Type B pancreatic cell (in vitro differentiated cells): ENCODE measurements at regions not wholly inside any gene's neighbourhood (a gene's known extent, or its start where the extent isn't known, plus 50 kb on each side); places are given as distances from the start of the nearest gene placed in this dataset.
A peak's percentile ranks its signal among the peaks of the same experiment; 100 is the strongest.

Experiments
- DNase-seq: peaks from one replicate; pipeline ENCODE4 v3.0.0; 2021; ENCODE audit warnings: mixed read lengths; ENCODE audit not compliant: unreplicated experiment; ENCODE audit errors: extremely low spot score
- H3K27ac Mint-ChIP-seq: 2 replicates; pipeline ENCODE4 v1.8.0; 2021; ENCODE audit warnings: mild to moderate bottlenecking, mixed read lengths
- H3K27me3 Mint-ChIP-seq: 2 replicates; pipeline ENCODE4 v1.8.0; 2021; ENCODE audit warnings: mixed read lengths
- H3K36me3 Mint-ChIP-seq: 2 replicates; pipeline ENCODE4 v1.8.0; 2021; ENCODE audit warnings: mixed read lengths
- H3K4me1 Mint-ChIP-seq: one replicate; pipeline ENCODE4 v1.8.0; 2021; ENCODE audit warnings: mixed read lengths; ENCODE audit not compliant: unreplicated experiment
- H3K4me3 Mint-ChIP-seq: 2 replicates; pipeline ENCODE4 v1.8.0; 2021; ENCODE audit warnings: mild to moderate bottlenecking, mixed read lengths
- H3K9me3 Mint-ChIP-seq: 2 replicates; pipeline ENCODE4 v1.8.0; 2021; ENCODE audit warnings: mixed read lengths
- TF ChIP-seq, protein P1 (sequence below): fragments of 200-600 bp; sonication (generic); conservative IDR thresholded peaks from 2 replicates; pipeline ENCODE4 v1.5.0; 2021; ENCODE audit warnings: antibody characterized with exemption, mild to moderate bottlenecking

DNA sequence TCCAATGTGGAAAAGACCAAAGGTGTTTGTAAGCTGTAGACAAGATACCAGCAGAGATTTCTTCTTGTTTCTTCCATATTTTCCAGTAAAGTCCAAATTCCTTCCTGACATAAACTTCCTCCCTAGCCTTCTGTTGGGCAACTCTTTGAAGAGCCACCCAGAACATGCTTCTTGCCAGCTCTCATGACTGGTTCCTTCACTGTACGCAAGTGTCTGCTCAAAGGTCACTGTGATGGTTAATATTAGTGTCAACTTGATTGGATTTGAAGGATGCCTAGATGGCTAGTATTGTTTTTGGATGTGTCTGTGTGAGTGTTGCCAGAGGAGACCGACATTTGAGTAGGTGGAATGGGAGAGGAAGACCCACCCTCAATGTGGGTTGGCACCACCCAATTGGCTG is 416.6 kb upstream of the RUNX1 start:
- H3K27ac Mint-ChIP-seq: no peak overlapping the region
- peaks cover 6% of the 10 kb centered on the region for H3K27me3 Mint-ChIP-seq
- DNase-seq: no peak
- peaks cover 6% of the 10 kb centered on the region for H3K36me3 Mint-ChIP-seq
- peaks cover 5% of the 10 kb centered on the region for H3K4me1 Mint-ChIP-seq
- no peak overlapping the region for H3K4me3 Mint-ChIP-seq
- TF ChIP-seq, protein P1, sequence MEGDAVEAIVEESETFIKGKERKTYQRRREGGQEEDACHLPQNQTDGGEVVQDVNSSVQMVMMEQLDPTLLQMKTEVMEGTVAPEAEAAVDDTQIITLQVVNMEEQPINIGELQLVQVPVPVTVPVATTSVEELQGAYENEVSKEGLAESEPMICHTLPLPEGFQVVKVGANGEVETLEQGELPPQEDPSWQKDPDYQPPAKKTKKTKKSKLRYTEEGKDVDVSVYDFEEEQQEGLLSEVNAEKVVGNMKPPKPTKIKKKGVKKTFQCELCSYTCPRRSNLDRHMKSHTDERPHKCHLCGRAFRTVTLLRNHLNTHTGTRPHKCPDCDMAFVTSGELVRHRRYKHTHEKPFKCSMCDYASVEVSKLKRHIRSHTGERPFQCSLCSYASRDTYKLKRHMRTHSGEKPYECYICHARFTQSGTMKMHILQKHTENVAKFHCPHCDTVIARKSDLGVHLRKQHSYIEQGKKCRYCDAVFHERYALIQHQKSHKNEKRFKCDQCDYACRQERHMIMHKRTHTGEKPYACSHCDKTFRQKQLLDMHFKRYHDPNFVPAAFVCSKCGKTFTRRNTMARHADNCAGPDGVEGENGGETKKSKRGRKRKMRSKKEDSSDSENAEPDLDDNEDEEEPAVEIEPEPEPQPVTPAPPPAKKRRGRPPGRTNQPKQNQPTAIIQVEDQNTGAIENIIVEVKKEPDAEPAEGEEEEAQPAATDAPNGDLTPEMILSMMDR: no peak
- H3K9me3 Mint-ChIP-seq: peaks cover 17% of the 10 kb centered on the region

DNA sequence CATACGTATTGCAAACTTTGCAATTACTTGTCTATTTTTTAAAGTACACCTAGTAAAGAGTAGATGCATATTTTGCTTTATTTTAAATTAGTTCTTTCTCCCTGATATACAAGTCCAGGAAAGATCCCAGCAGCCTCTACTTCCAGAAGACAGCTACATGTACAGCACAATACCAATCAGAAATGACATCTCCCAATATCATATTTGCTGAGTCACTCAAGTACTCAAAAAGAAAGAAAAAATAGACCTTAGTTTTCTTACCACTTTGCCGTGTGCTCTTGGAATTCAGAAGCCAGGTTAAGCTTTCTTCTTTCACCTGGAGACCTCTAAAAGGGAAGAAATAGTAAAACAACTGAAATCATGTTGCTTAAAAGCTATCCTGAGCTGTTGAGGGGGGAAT is 412.6 kb upstream of the RUNX1 start:
- H3K4me1 Mint-ChIP-seq: no peaks in the 10 kb centered on the region
- no peak for DNase-seq

DNA sequence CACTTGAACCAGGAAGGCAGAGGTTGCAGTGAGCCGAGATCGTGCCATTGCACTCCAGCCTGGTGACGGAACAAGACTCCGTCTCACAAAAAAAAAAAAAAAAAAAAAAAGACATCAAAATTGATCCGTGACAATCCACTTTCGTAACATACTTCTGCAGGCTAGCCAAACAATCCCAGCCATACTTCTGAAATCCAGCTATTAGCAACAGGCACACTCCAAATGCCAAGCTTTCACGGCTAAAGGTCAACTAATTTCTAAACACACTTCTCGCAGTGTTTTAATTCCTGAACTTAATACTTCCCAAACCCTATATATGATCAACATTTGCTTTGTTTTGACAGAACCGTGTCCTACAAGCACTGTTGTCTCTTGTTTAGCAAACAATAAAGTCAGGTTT is 411.3 kb upstream of the RUNX1 start:
- TF ChIP-seq, protein P1: no peak
- peaks cover 5% of the 10 kb centered on the region for H3K9me3 Mint-ChIP-seq
- H3K4me1 Mint-ChIP-seq: no peaks in the 10 kb centered on the region
- H3K4me3 Mint-ChIP-seq: no peak overlapping the region
- no peak overlapping the region for H3K27ac Mint-ChIP-seq
- H3K27me3 Mint-ChIP-seq: no peaks in the 10 kb centered on the region
- no peaks in the 10 kb centered on the region for H3K36me3 Mint-ChIP-seq
- no peak for DNase-seq

More for the DNA sequence above, 412.6 kb upstream of the RUNX1 start:
- Mint-ChIP-seq H3K27me3 (peaks cover 3% of the 10 kb centered on the region), H3K27ac (peak overlapping the region; percentile 68), H3K9me3 (peaks cover 14% of the 10 kb centered on the region), H3K4me3 (peak overlapping the region; percentile 21), H3K36me3 (peaks cover under 1% of the 10 kb centered on the region)
- TF ChIP-seq, protein P1: no peak

DNA sequence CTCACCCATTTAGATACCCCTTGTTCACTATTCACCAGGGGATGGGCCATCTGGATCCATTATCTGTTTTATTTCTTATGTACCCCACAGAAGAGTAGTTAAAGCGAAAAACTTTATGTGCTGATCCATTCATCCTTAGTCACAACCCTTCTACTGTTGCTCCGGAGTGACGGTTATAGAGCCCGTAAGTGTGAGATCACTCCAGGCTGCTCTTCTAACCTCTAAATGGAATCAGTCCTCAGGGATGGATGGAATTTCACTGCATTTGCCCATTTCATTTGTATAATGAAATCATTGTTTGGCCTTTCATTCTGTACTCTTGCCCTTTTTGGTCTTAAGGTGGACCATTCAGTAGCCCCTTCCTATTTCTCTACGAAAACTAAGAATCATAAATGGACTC is 409.3 kb upstream of the RUNX1 start:
- TF ChIP-seq, protein P1: no peak
- DNase-seq: no peak
- no peak overlapping the region for H3K27ac Mint-ChIP-seq
- no peaks in the 10 kb centered on the region for H3K9me3 Mint-ChIP-seq
- H3K36me3 Mint-ChIP-seq: no peaks in the 10 kb centered on the region
- H3K4me1 Mint-ChIP-seq: no peaks in the 10 kb centered on the region
- H3K27me3 Mint-ChIP-seq: no peaks in the 10 kb centered on the region
- no peak overlapping the region for H3K4me3 Mint-ChIP-seq

DNA sequence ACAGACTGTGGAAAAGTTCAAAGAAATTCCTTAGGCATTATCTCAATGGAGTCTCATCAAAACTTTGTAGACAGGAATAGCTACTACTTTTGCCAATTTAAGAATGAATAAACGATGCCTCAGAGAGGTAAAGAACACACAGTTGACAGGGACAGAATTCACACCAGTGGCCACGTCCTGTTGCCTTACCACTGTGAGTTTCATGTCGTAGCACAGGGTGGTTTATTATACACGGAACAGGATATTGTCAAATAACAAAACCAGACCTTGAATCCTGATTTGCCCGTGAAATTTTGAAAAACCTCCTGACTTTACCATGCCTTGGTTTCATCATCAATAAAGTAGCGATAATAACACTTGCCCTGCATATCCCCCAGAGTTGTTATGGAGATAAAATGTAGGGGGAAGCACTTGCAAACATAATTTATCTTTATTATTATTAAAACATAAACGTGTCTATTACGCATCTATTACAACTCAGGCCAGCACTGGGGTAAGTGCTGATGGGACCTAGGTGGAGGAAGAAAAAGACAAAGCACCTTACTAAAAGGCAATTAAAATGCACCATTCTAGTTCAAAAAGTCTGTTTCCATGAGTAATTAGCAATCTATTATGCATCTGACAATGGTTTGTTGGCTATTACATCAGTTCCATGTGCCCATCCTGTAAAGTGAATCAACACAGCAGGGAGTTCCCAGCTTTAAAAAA is 408.1 kb upstream of the RUNX1 start:
- H3K4me3 Mint-ChIP-seq: no peak overlapping the region

More for the DNA sequence above, 408.1 kb upstream of the RUNX1 start:
- Mint-ChIP-seq H3K36me3 (no peaks in the 10 kb centered on the region), H3K9me3 (peaks cover 1% of the 10 kb centered on the region), H3K27me3 (no peaks in the 10 kb centered on the region), H3K27ac (no peak overlapping the region), H3K4me1 (no peaks in the 10 kb centered on the region)
- TF ChIP-seq, protein P1: no peak
- DNase-seq: no peak
